HepG2 (cell line): ENCODE measurements at regions not wholly inside any gene's neighbourhood (a gene's known extent, or its start where the extent isn't known, plus 50 kb on each side); places are given as distances from the start of the nearest gene placed in this dataset.
A peak's percentile ranks its signal among the peaks of the same experiment; 100 is the strongest.

Experiments used
- CREB1 ChIP-seq, 2 experiments: fragments of 450-650 bp in 1 of 2; IDR thresholded peaks; 2 replicates each; pipeline ENCODE4 v1.6.1; 2016 to 2017; ENCODE audit warnings: control low read depth in 1 of 2, mild to moderate bottlenecking in 1 of 2, missing compliant biosample characterization in 1 of 2, missing genetic modification characterization in 1 of 2
- FOXC1 ChIP-seq: sonication (generic); formaldehyde crosslinking; IDR thresholded peaks from 2 replicates; pipeline ENCODE4 v1.8.0; 2022; ENCODE audit warnings: mild to moderate bottlenecking, missing genetic modification reagents, borderline replicate concordance
- HOXA7 ChIP-seq: sonication (generic); formaldehyde crosslinking; IDR thresholded peaks from 2 replicates; pipeline ENCODE4 v1.8.1; 2022; ENCODE audit warnings: mild to moderate bottlenecking, missing genetic modification reagents, moderate library complexity
- MIER3 ChIP-seq: IDR thresholded peaks from 2 replicates; pipeline ENCODE4 v1.6.1; 2016; ENCODE audit warnings: missing compliant biosample characterization, borderline replicate concordance
- NFKBIZ ChIP-seq: IDR thresholded peaks from 2 replicates; pipeline ENCODE4 v1.6.1; 2018; ENCODE audit warnings: missing genetic modification reagents, missing compliant biosample characterization
- RBM22 ChIP-seq: fragments of 200-400 bp; formaldehyde crosslinking; optimal IDR thresholded peaks from 2 replicates; pipeline ENCODE3; 2017; ENCODE audit warnings: mild to moderate bottlenecking, low read length, moderate library complexity
- SOX5 ChIP-seq: IDR thresholded peaks from 2 replicates; pipeline ENCODE4 v1.6.1; 2016; ENCODE audit warnings: borderline replicate concordance
- ZBTB1 ChIP-seq: sonication (generic); formaldehyde crosslinking; IDR thresholded peaks from 2 replicates; pipeline ENCODE4 v1.4.0; 2020; ENCODE audit warnings: missing genetic modification reagents, borderline replicate concordance
- ZBTB8A ChIP-seq: sonication (generic); formaldehyde crosslinking; IDR thresholded peaks from 2 replicates; pipeline ENCODE4 v1.4.0; 2020; ENCODE audit warnings: mild to moderate bottlenecking, low read depth, missing genetic modification reagents, borderline replicate concordance
- ZNF18 ChIP-seq: sonication (generic); formaldehyde crosslinking; IDR thresholded peaks from 2 replicates; pipeline ENCODE4 v1.8.0; 2022; ENCODE audit warnings: mild to moderate bottlenecking, missing genetic modification reagents; ENCODE audit not compliant: insufficient replicate concordance
- ZNF317 ChIP-seq: sonication (generic); formaldehyde crosslinking; IDR thresholded peaks from 2 replicates; pipeline ENCODE4 v1.5.0; 2020; ENCODE audit warnings: mild to moderate bottlenecking, missing genetic modification reagents
- ZNF713 ChIP-seq: sonication (generic); formaldehyde crosslinking; IDR thresholded peaks from 2 replicates; pipeline ENCODE4 v1.4.0; 2020; ENCODE audit warnings: mild to moderate bottlenecking, missing genetic modification reagents
- ZNF775 ChIP-seq: sonication (generic); formaldehyde crosslinking; IDR thresholded peaks from 2 replicates; pipeline ENCODE4 v1.4.0; 2020; ENCODE audit warnings: missing genetic modification reagents, mild to moderate bottlenecking, moderate library complexity, borderline replicate concordance
- TF ChIP-seq, protein P1 (sequence below): sonication (generic); formaldehyde crosslinking; IDR thresholded peaks from 2 replicates; pipeline ENCODE4 v1.4.0; 2020; ENCODE audit warnings: mild to moderate bottlenecking, missing genetic modification reagents, borderline replicate concordance
- TF ChIP-seq, protein P2 (sequence below): sonication (generic); formaldehyde crosslinking; IDR thresholded peaks from 2 replicates; pipeline ENCODE4 v1.4.0; 2020; ENCODE audit warnings: missing genetic modification reagents
- TF ChIP-seq, protein P3 (sequence below): sonication (generic); formaldehyde crosslinking; IDR thresholded peaks from 2 replicates; pipeline ENCODE4 v1.4.0; 2020; ENCODE audit warnings: mild to moderate bottlenecking, missing genetic modification reagents

GRCh38 chr7:13042605-13043236, 355.3 kb downstream of the ARL4A start (continued):
- TF ChIP-seq SOX5 (CRISPR knock-in tag) (0 out of 2 replicates have a peak, but pooled peaks have one; percentile 11), MIER3 (no peak), CREB1 (IDR thresholded peaks at IDR 0.05) (no peak), CREB1 (CRISPR knock-in tag; IDR thresholded peaks at IDR 0.05) (no peak), RBM22 (no peak), ZBTB8A (CRISPR knock-in tag) (no peak), ZNF713 (CRISPR knock-in tag) (no peak), ZNF775 (CRISPR knock-in tag) (no peak), ZNF18 (CRISPR knock-in tag) (no peak), ZBTB1 (CRISPR knock-in tag) (no peak), FOXC1 (CRISPR knock-in tag) (no peak), HOXA7 (CRISPR knock-in tag) (no peak), ZNF317 (CRISPR knock-in tag) (no peak), NFKBIZ (CRISPR knock-in tag) (no peak)
- TF ChIP-seq, protein P1, sequence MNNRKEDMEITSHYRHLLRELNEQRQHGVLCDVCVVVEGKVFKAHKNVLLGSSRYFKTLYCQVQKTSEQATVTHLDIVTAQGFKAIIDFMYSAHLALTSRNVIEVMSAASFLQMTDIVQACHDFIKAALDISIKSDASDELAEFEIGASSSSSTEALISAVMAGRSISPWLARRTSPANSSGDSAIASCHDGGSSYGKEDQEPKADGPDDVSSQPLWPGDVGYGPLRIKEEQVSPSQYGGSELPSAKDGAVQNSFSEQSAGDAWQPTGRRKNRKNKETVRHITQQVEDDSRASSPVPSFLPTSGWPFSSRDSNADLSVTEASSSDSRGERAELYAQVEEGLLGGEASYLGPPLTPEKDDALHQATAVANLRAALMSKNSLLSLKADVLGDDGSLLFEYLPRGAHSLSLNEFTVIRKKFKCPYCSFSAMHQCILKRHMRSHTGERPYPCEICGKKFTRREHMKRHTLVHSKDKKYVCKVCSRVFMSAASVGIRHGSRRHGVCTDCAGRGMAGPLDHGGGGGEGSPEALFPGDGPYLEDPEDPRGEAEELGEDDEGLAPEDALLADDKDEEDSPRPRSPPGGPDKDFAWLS (CRISPR knock-in tag) = no peak
- TF ChIP-seq, protein P2, sequence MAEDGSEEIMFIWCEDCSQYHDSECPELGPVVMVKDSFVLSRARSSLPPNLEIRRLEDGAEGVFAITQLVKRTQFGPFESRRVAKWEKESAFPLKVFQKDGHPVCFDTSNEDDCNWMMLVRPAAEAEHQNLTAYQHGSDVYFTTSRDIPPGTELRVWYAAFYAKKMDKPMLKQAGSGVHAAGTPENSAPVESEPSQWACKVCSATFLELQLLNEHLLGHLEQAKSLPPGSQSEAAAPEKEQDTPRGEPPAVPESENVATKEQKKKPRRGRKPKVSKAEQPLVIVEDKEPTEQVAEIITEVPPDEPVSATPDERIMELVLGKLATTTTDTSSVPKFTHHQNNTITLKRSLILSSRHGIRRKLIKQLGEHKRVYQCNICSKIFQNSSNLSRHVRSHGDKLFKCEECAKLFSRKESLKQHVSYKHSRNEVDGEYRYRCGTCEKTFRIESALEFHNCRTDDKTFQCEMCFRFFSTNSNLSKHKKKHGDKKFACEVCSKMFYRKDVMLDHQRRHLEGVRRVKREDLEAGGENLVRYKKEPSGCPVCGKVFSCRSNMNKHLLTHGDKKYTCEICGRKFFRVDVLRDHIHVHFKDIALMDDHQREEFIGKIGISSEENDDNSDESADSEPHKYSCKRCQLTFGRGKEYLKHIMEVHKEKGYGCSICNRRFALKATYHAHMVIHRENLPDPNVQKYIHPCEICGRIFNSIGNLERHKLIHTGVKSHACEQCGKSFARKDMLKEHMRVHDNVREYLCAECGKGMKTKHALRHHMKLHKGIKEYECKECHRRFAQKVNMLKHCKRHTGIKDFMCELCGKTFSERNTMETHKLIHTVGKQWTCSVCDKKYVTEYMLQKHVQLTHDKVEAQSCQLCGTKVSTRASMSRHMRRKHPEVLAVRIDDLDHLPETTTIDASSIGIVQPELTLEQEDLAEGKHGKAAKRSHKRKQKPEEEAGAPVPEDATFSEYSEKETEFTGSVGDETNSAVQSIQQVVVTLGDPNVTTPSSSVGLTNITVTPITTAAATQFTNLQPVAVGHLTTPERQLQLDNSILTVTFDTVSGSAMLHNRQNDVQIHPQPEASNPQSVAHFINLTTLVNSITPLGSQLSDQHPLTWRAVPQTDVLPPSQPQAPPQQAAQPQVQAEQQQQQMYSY (CRISPR knock-in tag) = peak; percentile 88
- TF ChIP-seq, protein P3, sequence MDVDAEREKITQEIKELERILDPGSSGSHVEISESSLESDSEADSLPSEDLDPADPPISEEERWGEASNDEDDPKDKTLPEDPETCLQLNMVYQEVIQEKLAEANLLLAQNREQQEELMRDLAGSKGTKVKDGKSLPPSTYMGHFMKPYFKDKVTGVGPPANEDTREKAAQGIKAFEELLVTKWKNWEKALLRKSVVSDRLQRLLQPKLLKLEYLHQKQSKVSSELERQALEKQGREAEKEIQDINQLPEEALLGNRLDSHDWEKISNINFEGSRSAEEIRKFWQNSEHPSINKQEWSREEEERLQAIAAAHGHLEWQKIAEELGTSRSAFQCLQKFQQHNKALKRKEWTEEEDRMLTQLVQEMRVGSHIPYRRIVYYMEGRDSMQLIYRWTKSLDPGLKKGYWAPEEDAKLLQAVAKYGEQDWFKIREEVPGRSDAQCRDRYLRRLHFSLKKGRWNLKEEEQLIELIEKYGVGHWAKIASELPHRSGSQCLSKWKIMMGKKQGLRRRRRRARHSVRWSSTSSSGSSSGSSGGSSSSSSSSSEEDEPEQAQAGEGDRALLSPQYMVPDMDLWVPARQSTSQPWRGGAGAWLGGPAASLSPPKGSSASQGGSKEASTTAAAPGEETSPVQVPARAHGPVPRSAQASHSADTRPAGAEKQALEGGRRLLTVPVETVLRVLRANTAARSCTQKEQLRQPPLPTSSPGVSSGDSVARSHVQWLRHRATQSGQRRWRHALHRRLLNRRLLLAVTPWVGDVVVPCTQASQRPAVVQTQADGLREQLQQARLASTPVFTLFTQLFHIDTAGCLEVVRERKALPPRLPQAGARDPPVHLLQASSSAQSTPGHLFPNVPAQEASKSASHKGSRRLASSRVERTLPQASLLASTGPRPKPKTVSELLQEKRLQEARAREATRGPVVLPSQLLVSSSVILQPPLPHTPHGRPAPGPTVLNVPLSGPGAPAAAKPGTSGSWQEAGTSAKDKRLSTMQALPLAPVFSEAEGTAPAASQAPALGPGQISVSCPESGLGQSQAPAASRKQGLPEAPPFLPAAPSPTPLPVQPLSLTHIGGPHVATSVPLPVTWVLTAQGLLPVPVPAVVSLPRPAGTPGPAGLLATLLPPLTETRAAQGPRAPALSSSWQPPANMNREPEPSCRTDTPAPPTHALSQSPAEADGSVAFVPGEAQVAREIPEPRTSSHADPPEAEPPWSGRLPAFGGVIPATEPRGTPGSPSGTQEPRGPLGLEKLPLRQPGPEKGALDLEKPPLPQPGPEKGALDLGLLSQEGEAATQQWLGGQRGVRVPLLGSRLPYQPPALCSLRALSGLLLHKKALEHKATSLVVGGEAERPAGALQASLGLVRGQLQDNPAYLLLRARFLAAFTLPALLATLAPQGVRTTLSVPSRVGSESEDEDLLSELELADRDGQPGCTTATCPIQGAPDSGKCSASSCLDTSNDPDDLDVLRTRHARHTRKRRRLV (CRISPR knock-in tag) = no peak
